Limb (tissue), 2 donors: ENCODE measurements at regions not wholly inside any gene's neighbourhood (a gene's known extent, or its start where the extent isn't known, plus 50 kb on each side); places are given as distances from the start of the nearest gene placed in this dataset.
"Not testable (repeated sequence)": the region's sequence is repeated elsewhere in the genome, so short reads cannot be mapped to it uniquely, and the experiment has no call there.

ENCODE experiments used
- DNase-seq, 2 donors: peaks; one replicate each; pipeline ENCODE4 v3.0.0-alpha.2; 2016; ENCODE audit errors: extremely low spot score in 2 of 2

- DNase-seq = no peak
Measured at GRCh38 chr11:123344790-123345357, 85.2 kb upstream of the GRAMD1B start.

- DNase-seq = not testable (repeated sequence)
Measured at GRCh38 chr11:123344188-123344587, 85.9 kb upstream of the GRAMD1B start.

GRCh38 chr11:123338997-123339752, 90.9 kb upstream of the GRAMD1B start:
- no peak for DNase-seq

DNA sequence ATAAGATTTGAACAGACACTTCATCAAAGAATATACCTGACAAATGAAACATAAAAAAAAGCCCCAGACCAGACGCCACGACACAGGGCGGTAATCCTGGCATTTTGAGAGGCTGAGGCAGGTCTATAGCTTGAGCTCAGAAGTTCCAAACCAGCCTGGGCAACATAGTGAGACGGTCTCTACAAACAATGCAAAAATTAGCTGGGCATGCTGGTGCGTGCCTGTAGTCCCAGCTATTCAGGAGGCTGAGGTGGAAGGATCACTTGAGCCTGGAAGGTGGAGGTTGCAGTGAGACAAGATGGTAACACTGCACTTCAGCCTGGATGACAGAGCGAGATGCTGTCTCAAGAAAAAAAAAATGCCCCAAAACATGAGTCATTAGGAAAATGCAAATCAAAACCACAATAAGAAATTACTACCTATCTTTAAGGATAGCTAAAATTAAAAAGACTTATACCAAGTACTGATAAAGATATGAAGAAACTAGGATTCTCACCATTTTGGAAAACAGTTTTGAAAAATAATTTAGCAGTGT, 91.7 kb upstream of the GRAMD1B start:
- no peak for DNase-seq

DNA sequence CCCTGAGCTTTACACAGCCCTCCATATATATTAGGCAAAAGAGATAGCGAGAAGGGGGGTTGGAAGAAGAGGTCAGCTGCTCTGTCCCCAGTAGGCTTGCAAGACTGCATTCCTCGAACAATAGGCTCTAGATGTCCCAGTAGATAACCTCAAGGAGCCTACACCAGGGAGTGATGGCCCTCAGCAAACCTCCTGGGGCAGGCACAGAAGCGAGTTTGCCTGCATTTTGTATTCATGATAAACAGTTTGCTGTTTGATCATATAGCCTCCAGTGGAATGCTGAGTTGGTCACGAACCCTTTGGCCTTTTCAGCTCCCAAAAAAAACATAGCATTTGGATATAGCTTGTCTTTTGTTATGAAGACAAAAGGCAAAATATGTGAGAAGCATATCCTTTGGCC, 95.1 kb upstream of the GRAMD1B start:
- DNase-seq = no peak

DNA sequence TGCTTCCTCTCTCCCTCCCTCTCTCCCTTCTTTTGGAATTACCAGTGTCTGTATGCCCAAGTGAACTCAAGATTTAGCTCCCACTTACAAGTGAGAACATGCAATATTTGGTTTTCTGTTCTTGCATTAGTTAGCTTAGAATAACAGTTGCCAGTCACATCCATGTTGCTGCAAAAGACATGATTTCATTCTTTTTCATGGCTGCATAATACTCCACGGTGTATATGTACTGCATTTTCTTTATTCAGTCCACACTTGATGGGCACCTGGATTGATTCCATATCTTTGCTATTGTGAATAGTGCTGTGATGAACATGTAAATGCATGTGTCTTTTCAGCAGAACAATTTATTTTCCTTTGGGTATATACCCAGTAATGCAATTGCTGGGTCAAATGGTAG, 97.5 kb upstream of the GRAMD1B start:
- not testable (repeated sequence) for DNase-seq

DNA sequence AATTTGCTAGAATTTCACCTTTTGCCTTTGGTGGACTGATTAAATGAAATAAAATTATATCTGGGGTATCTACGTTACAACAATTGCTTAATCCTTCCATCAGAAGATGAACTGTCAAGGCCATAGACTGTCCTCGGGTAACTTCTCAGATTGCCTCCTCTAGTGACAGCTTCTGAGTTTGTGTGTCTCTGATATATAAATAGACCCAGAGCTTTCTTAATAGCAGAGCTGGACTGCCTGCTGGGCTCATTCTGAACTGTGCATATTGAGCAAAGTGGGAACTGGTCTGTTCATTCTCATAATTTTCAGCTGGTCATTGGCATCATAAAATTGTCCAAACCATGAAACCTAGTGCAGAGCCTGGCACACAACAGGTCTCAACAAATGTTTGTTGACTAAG, 99.1 kb upstream of the GRAMD1B start:
- DNase-seq = no peak

DNA sequence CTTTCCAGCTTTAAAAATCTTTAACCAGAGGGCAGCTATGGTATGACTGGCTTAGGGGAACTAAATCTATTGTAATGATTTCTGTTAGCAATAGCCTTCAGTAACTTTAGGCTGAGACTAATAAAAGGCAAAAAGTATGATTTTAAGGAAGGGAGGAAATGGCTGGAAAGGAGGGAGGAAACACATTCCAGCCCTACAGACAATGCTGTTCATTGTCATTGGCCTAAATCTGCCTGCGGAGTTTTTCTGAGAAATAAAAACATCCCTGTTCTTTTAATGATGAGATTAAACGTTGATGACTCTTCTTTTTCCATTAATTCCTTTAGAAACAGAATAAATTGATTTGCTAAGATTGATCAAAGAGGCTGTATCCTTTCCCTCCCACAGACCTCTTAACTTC, 99.6 kb upstream of the GRAMD1B start:
- no peak for DNase-seq

DNA sequence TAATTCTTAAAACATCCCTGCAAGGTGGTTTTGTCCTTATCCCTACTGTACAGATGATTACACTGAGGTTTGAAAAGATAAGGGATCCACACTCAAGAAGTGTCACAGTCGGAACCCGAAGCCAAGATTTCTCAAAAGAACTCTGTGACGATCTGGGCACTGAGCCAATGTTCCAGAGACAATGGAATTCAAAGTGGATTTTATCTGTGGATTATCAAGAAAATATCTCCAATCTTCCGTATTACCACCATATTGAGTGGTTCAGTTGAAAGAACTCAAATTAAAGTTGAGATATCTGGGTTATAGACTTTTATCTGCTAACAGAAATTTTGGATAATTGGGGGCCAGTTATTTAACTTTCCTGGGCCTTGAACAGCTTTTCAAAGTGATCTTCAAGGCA, 100.0 kb upstream of the GRAMD1B start:
- no peak for DNase-seq

- no peak for DNase-seq
Measured at GRCh38 chr11:123328281-123328867, 101.7 kb upstream of the GRAMD1B start.

GRCh38 chr11:123325533-123325932, 104.5 kb upstream of the GRAMD1B start:
- no peak for DNase-seq

- DNase-seq = no peak
Measured at GRCh38 chr11:123323568-123323967, 106.5 kb upstream of the GRAMD1B start.

- no peak for DNase-seq
Measured at GRCh38 chr11:123321636-123322035, 108.4 kb upstream of the GRAMD1B start.

DNA sequence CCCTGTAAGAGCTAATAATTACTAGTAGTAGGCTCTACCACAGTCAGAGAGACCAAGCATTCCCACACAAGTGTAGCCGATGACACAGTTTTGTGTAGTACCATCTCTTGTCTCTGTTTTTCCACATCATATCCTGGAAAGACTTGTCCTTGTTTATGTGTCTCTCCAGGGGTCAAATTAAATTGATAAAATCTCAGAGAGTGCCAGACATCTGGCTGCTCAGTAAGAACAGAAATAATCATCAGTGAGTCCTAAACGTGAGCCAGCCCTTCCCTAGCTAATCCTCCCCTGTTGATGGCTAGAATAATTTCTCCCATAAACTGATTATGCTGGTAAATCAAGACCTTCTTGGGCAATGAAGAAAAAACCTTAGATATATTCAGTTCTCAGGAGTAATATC, 111.4 kb upstream of the GRAMD1B start:
- no peak for DNase-seq

- not testable (repeated sequence) for DNase-seq
Measured at GRCh38 chr11:123318132-123318531, 111.9 kb upstream of the GRAMD1B start.

GRCh38 chr11:123316003-123316402, 114.1 kb upstream of the GRAMD1B start:
- no peak for DNase-seq

- DNase-seq = no peak
Measured at GRCh38 chr11:123314972-123315371, 115.1 kb upstream of the GRAMD1B start.

DNA sequence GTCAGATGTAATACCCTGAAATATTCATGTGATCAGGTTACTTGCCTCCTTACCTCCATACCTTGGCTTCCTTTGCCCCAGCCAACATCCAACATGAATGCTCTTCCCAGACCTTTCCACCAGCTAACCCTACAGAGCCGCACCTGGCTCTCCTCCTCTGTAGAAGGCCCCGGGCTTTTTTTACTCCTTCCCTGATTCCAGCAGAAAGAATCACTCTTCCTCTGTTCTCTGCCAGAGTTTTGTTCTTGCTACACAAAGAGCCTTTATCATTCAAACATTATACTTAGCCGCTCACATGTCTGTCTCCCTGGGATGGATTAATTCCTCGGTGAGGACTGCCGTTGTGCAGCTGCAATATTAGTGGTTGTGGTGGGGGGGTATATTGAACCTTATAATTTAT, 116.8 kb upstream of the GRAMD1B start:
- no peak for DNase-seq

DNA sequence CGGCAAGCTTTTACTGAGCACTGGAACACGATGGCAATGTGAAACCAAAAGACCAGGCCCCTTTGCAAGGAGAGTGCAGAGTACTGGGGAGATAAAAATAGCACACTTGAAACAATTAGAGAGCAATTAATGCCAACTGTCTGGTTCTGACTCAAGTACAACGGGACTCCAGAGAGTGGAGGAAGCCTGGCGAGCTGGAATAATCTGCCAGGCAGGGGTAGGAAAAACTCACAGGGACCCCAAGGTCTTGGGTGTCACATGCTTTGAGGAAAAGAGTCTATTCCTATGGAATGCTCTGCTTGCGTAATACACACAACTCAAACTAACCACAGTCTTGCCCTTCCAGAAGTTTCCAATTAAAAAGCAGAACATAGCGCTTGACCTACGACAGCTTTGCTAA, 113.0 kb upstream of the CLMP start:
- no peak for DNase-seq

GRCh38 chr11:123307276-123307675, 112.2 kb upstream of the CLMP start:
- DNase-seq = no peak

DNA sequence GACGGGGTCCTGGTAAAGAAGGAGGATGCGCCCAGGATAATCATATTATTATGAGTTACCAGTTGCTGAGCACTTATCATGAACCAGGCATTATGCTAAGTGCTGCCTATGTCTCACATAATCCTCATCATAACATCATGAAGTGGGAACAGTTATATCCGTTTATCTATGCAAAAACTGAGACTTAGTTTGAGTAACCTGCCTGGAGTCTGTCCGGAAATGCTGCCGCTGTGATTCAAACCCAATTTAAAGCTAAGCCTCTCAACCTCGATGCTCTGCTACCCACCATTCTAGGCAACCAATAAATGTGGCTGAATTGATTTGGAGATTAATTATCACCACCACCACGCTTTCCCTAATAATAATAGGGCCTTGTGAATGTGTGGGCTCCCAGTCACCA, 111.5 kb upstream of the CLMP start:
- no peak for DNase-seq

- DNase-seq = no peak
Measured at GRCh38 chr11:123305601-123306375, 110.7 kb upstream of the CLMP start.
